ENCODE measurements at regions not wholly inside any gene's neighbourhood (a gene's known extent, or its start where the extent isn't known, plus 50 kb on each side); places are given as distances from the start of the nearest gene placed in this dataset.

DNA sequence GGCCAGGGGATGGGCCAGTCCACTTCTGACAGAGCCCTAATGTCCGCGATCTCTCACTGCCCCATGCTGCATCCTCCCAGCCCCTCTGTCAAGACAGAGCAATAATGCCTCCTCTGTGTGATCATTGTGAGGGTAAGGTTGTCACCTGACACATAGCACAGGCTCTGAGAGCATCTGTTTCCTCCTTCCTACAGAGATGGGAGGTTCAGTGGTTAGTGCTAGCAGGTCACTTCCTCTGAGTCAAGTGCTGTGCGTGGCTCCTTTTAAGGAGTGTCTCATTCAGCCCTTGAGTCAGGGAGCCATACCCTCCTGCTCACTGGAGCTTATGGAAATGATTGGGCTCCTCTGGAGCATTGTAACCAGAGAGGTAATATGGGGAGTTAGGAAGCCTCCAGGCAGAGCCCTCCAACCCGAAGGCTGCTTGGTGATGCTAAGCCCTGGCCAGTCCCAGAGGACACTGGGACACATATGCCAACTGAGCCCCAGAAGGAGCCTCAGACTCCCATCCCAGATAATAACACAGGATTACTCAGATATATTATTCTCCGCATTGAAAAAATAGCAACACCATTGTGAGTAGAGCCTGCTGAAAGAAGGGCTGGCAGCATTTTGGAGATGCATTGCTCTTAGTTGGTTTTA lies 189.0 kb downstream of the GALNT1 start:
- Histone ChIP-seq H3K4me3 (no peak overlapping the region), H3K27ac (no peak overlapping the region), H3K9me3 (no peaks in the 10 kb centered on the region), H3K27me3 (no peaks in the 10 kb centered on the region), H3K36me3 (no peaks in the 10 kb centered on the region), H3K4me1 (no peaks in the 10 kb centered on the region)
- WGBS, 2 donors (ENCODE audit: low coverage in 1 of 2): 65% methylated on average over 5 of the region's 5 CpGs; no CpG with 5 or more reads in 1 of the 2 donors
- in situ Hi-C loops (cut with MboI; ENCODE audit: low pct_ligation_motif_present in 1 of 4, low pct_unique_long_range_greater_than_20kb in 1 of 4, low sequenced_read_pairs in 3 of 4) (loop anchor here in 3 of 4 donors (10.0 to 25.0 kb wide), 3 partner anchors 64 to 492 kb away; no protein-coding TSS in a partner anchor), intact Hi-C loops (cut with DNase I; ENCODE audit: low total_unique reads) (no loop called here)
- TF ChIP-seq POLR2A (IDR thresholded peaks at IDR 0.05) (no peak), EP300 (IDR thresholded peaks at IDR 0.05; ENCODE audit: low read depth) (no peak), POLR2AphosphoS5 (IDR thresholded peaks at IDR 0.05) (no peak)
- TF ChIP-seq, protein P1, sequence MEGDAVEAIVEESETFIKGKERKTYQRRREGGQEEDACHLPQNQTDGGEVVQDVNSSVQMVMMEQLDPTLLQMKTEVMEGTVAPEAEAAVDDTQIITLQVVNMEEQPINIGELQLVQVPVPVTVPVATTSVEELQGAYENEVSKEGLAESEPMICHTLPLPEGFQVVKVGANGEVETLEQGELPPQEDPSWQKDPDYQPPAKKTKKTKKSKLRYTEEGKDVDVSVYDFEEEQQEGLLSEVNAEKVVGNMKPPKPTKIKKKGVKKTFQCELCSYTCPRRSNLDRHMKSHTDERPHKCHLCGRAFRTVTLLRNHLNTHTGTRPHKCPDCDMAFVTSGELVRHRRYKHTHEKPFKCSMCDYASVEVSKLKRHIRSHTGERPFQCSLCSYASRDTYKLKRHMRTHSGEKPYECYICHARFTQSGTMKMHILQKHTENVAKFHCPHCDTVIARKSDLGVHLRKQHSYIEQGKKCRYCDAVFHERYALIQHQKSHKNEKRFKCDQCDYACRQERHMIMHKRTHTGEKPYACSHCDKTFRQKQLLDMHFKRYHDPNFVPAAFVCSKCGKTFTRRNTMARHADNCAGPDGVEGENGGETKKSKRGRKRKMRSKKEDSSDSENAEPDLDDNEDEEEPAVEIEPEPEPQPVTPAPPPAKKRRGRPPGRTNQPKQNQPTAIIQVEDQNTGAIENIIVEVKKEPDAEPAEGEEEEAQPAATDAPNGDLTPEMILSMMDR (IDR thresholded peaks at IDR 0.05): no peak
- DNase-seq: no peak

DNA sequence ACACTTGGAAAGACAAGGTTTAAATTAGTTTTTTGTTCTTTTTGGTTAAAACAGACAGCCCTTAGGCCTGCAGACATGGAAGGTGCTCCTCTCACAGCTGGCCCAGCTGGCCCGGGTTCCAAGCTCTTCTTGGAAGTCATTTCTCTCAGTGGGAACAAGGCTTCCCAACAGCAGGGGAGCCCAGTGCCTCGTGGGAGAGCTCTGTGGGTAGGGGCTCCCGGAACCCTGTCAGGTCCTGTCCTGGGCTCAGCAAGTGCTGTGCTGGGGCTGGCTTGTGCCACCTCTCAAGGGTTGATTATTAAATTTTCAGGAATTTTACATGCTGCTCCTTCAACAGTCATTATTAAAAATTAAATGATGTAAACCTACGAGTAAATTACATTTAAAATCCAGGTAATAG lies 189.6 kb downstream of the GALNT1 start:
- intact Hi-C loops (cut with DNase I; ENCODE audit: low total_unique reads) (no loop called here), in situ Hi-C loops (cut with MboI; ENCODE audit: low pct_ligation_motif_present in 1 of 4, low pct_unique_long_range_greater_than_20kb in 1 of 4, low sequenced_read_pairs in 3 of 4) (loop anchor here in 3 of 4 donors (10.0 to 25.0 kb wide), 3 partner anchors 64 to 491 kb away; no protein-coding TSS in a partner anchor)
- H3K4me1 ChIP-seq: no peaks in the 10 kb centered on the region
- H3K27me3 ChIP-seq: no peaks in the 10 kb centered on the region
- 82 to 89% methylated on average over 2 to 4 of the region's 4 CpGs for WGBS, 2 donors (ENCODE audit: low coverage in 1 of 2)
- H3K4me3 ChIP-seq: no peak overlapping the region
- H3K36me3 ChIP-seq: no peaks in the 10 kb centered on the region
- no peaks in the 10 kb centered on the region for H3K9me3 ChIP-seq
- no peak for DNase-seq
- no peak overlapping the region for H3K27ac ChIP-seq
- TF ChIP-seq POLR2A (IDR thresholded peaks at IDR 0.05): no peak
- no peak for TF ChIP-seq EP300 (IDR thresholded peaks at IDR 0.05; ENCODE audit: low read depth)
- TF ChIP-seq, protein P1 (IDR thresholded peaks at IDR 0.05): no peak
- TF ChIP-seq POLR2AphosphoS5 (IDR thresholded peaks at IDR 0.05): no peak

DNA sequence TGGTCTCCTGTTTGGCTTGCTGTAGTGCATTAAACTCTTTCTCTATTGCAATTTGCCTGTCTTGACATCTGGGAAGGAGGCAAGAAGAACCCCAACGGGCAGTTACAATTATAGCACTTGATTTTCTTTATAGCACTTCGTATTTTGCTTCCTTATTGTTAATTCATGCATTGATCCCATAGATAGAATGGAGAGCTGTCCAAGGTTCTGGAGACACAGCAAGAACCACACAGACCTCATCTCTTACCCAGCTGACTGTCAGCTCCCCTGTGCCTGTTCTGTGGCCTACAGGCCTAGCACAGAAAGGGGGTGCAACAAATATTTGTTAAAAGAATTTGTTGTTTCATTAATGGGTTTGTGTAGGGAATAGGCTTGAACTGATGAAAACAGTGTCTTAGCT lies 194.3 kb downstream of the GALNT1 start:
- DNase-seq: no peak
- intact Hi-C loops (cut with DNase I; ENCODE audit: low total_unique reads): no loop called here
- in situ Hi-C loops (cut with MboI; ENCODE audit: low pct_ligation_motif_present in 1 of 4, low pct_unique_long_range_greater_than_20kb in 1 of 4, low sequenced_read_pairs in 3 of 4): loop anchor here in 1 of 4 donors (10.0 kb wide), 1 partner anchor 59 kb away; no protein-coding TSS in a partner anchor
- Histone ChIP-seq H3K4me3 (no peak overlapping the region), H3K4me1 (no peaks in the 10 kb centered on the region), H3K27ac (no peak overlapping the region), H3K27me3 (no peaks in the 10 kb centered on the region), H3K9me3 (no peaks in the 10 kb centered on the region), H3K36me3 (no peaks in the 10 kb centered on the region)
- WGBS, 2 donors (ENCODE audit: low coverage in 1 of 2): 12 to 26% methylated on average over 2 of the region's 2 CpGs
- TF ChIP-seq EP300 (IDR thresholded peaks at IDR 0.05; ENCODE audit: low read depth): no peak
- TF ChIP-seq POLR2A (IDR thresholded peaks at IDR 0.05): no peak
- no peak for TF ChIP-seq POLR2AphosphoS5 (IDR thresholded peaks at IDR 0.05)
- TF ChIP-seq, protein P1 (IDR thresholded peaks at IDR 0.05): no peak

DNA sequence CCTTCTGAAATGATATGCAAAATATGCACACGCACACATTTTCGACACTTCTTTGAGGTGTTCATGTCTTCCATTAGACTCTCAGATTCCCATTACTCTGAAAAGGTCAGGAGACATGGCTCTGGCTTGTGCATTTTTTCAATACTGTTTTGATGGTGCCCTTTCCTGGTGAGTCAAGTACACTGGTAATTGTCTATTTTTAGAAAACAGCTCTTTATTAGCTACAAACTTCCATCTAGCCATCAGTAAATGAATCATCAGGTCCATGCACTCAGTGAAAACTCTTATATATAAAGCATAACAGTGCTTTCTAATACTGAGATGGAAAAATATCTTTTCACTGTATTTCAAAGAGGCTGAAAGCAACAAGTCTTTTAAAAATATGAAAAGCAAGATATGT lies 194.9 kb downstream of the GALNT1 start:
- DNase-seq: no peak
- Histone ChIP-seq H3K4me3 (no peak overlapping the region), H3K27me3 (no peaks in the 10 kb centered on the region), H3K4me1 (no peaks in the 10 kb centered on the region), H3K36me3 (no peaks in the 10 kb centered on the region), H3K9me3 (no peaks in the 10 kb centered on the region), H3K27ac (no peak overlapping the region)
- WGBS, 2 donors (ENCODE audit: low coverage in 1 of 2): 90 to 93% methylated on average over 2 of the region's 2 CpGs
- TF ChIP-seq, protein P1 (IDR thresholded peaks at IDR 0.05): no peak
- TF ChIP-seq POLR2AphosphoS5 (IDR thresholded peaks at IDR 0.05): no peak
- no peak for TF ChIP-seq POLR2A (IDR thresholded peaks at IDR 0.05)
- TF ChIP-seq EP300 (IDR thresholded peaks at IDR 0.05; ENCODE audit: low read depth): no peak
- intact Hi-C loops (cut with DNase I; ENCODE audit: low total_unique reads): no loop called here
- in situ Hi-C loops (cut with MboI; ENCODE audit: low pct_ligation_motif_present in 1 of 4, low pct_unique_long_range_greater_than_20kb in 1 of 4, low sequenced_read_pairs in 3 of 4): loop anchor here in 1 of 4 donors (10.0 kb wide), 1 partner anchor 58 kb away; no protein-coding TSS in a partner anchor

All from transverse colon (tissue), 4 donors.